Body of pancreas (tissue), 4 donors: ENCODE measurements at regions not wholly inside any gene's neighbourhood (a gene's known extent, or its start where the extent isn't known, plus 50 kb on each side); places are given as distances from the start of the nearest gene placed in this dataset.

ENCODE experiments used
- POLR2A ChIP-seq, 3 donors: fragments of 450-650 bp; IDR thresholded peaks; one replicate each; pipeline ENCODE4 v1.6.1; 2016; ENCODE audit warnings: antibody characterized with exemption in 3 of 3, mild to moderate bottlenecking in 2 of 3
- TF ChIP-seq, protein P1 (sequence below), 7 experiments: fragments of 450-650 bp in 4 of 7; fragments of 200-600 bp in 3 of 7; sonication (generic) in 3 of 7; IDR thresholded peaks; one replicate each; pipeline ENCODE4 v1.5.1; 2016 to 2019; ENCODE audit warnings: antibody characterized with exemption in 7 of 7

GRCh38 chr7:45450571-45451204, 123.5 kb upstream of the ADCY1 start:
- TF ChIP-seq, protein P1, sequence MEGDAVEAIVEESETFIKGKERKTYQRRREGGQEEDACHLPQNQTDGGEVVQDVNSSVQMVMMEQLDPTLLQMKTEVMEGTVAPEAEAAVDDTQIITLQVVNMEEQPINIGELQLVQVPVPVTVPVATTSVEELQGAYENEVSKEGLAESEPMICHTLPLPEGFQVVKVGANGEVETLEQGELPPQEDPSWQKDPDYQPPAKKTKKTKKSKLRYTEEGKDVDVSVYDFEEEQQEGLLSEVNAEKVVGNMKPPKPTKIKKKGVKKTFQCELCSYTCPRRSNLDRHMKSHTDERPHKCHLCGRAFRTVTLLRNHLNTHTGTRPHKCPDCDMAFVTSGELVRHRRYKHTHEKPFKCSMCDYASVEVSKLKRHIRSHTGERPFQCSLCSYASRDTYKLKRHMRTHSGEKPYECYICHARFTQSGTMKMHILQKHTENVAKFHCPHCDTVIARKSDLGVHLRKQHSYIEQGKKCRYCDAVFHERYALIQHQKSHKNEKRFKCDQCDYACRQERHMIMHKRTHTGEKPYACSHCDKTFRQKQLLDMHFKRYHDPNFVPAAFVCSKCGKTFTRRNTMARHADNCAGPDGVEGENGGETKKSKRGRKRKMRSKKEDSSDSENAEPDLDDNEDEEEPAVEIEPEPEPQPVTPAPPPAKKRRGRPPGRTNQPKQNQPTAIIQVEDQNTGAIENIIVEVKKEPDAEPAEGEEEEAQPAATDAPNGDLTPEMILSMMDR (IDR thresholded peaks at IDR 0.05): no peak
- no peak for TF ChIP-seq POLR2A (IDR thresholded peaks at IDR 0.05)
